HG03280 (cell line): ENCODE measurements at regions not wholly inside any gene's neighbourhood (a gene's known extent, or its start where the extent isn't known, plus 50 kb on each side); places are given as distances from the start of the nearest gene placed in this dataset.
A peak's percentile ranks its signal among the peaks of the same experiment; 100 is the strongest.
"Not testable (repeated sequence)": the region's sequence is repeated elsewhere in the genome, so short reads cannot be mapped to it uniquely, and the experiment has no call there.

Experiments
- ATAC-seq: cut with Tn5 transposase; IDR thresholded peaks from one replicate; pipeline ENCODE4 v1.9.1; 2021; ENCODE audit warnings: mild to moderate bottlenecking, moderate library complexity; ENCODE audit not compliant: unreplicated experiment

DNA sequence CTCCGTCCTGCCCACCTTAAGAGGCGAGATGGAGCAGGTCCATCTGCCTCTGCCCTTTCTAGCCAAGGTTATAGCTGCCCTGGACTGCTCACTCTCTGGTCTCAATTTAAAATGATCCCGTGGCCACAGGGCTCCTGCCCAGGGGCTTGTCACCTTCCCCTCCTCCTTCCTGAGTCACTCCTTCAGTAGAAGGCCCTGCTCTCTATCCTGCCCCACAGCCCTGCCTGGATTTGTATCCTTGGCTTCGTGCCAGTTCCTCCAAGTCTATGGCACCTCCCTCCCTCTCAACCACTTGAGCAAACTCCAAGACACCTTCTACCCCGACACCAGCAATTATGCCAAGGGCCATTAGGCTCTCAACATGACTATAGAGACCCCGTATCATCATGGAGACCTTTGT is 105.3 kb upstream of the PZP start:
- not testable (repeated sequence) for ATAC-seq

DNA sequence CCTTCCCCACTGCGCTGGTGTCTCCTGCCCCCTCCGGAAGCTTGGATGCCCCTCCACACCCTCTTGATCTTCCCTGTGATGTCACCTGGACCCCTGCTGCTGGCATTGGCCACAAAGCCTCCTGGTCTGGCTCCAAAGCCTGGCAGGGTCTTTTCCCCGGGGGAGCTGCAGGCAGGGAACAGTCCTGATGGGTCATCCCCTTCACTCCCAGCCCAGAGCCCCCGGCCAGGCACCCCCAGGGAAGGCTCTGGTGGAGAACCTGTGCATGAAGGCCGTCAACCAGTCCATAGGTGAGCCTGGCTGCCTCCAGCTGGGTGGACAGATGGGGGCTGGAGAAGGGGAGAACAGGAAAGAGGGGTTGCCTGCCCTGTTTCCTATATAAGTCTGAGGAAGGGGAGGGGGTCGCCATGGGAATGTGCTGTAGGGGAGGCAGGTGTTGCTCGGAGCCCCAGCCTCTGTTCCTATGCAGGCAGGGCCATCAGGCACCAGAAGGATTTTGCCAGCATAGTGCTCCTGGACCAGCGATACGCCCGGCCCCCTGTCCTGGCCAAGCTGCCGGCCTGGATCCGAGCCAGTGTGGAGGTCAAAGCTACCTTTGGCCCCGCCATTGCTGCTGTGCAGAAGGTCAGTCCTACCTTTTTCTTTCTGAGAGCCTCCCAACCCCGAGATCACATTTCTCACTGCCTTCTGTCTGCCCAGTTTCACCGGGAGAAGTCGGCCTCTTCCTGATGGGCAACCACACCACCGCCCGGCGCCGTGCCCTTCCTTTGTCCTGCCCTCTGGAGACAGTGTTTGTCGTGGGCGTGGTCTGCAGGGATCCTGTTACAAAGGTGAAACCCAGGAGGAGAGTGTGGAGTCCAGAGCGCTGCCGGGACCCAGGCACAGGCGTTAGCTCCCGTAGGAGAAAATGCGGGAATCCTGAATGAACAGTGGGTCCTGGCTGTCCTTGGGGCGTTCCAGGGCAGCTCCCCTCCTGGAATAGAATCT is 104.5 kb upstream of the PZP start:
- ATAC-seq = not testable (repeated sequence)

- not testable (repeated sequence) for ATAC-seq
Observed at GRCh38 chr12:9311454-9311853, 103.3 kb upstream of the PZP start.

GRCh38 chr12:9310645-9311044 is 102.5 kb upstream of the PZP start:
- not testable (repeated sequence) for ATAC-seq

DNA sequence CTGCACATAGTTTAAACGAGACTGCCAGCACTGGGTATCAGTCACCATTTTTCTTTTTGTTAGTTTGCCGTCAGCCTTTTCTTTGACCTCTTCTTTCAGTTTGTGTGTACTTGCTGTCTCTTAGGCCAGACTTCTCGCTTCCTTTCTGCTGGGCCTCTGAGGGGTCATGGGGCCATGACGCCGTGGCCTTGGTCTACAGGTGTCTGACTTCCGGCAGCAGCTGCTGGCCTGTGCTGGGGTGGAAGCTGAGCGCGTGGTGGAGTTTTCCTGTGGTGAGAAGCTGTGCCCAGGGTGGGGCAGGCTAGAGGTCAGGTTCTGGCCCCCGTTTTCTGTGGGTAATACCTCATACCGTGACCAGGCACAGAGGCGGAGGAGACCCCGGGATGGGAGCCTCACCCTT is 101.6 kb upstream of the PZP start:
- peak; percentile 72 for ATAC-seq

- peak; percentile 77 for ATAC-seq
Observed at GRCh38 chr12:9308745-9309144, 100.5 kb upstream of the PZP start.

GRCh38 chr12:9308163-9308562 is 100.0 kb upstream of the PZP start:
- not testable (repeated sequence) for ATAC-seq

- ATAC-seq = not testable (repeated sequence)
Observed at GRCh38 chr12:9307255-9307654, 99.1 kb upstream of the PZP start.

- not testable (repeated sequence) for ATAC-seq
Observed at GRCh38 chr12:9306004-9306403, 97.8 kb upstream of the PZP start.

DNA sequence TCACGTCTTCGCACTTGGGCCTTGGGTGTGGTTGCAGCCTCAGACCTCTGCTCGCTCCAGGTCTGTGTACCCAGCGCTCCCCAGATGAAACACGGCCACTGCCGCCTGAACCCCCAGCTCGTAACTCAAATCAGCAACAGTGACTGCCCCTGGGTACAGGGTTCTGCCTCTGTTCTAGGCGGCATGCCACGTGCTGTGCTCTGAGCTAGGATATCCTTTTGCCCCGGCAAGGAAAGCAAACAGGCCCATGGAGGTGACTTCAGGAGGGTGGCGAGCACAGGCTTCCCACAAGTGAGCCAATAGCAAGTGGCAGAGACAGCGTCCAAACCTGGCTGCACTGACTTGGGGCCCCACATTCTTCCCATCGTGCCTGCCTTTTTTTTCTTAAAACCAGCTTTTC is 96.3 kb upstream of the PZP start:
- not testable (repeated sequence) for ATAC-seq

DNA sequence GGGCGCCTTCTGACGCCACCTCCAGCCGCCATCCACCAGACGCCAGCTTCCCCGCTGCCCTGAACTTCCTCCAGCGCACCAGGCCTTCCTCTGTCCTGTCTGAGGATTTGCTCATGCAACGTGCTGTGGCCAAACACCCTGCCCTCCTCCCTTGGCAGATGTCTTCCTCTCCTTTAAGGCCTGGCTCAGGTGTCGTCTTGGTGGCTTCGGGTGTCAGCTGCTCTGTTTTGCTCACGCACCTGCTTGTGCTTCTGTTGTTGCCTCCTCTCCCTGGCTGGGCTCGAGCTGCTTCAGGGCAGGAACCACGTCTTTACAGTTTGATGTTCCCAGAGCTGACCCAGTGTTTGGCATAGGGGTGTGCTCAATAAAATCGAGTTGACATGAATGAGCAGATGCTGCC is 87.7 kb upstream of the PZP start:
- not testable (repeated sequence) for ATAC-seq

DNA sequence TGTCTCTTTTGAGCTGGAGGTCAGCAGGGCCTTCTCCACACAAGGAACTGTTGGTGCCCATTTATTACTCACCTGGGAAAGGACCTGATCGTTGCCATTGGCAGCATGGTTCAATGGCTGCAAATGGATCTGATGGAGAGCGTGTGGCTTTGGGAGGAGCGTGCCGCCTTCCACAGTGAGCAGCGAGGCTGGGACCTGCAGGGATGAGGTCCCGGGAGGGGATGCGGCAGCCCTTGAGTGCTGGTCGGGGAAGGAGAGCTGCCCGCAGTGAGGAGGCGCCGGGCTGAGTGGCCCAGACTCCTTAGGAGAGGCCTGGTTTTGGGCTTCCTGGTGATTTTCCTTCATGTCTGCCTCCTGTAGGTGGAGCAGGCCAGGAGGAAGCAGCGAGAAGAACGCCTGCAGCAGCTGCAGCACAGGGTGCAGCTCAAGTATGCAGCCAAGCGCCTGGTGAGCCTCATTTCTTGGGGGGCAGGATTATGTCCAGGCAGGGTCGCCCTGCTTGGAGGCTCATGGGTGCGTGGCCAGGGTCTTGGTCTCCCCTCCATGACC is 86.0 kb upstream of the PZP start:
- ATAC-seq = not testable (repeated sequence)

DNA sequence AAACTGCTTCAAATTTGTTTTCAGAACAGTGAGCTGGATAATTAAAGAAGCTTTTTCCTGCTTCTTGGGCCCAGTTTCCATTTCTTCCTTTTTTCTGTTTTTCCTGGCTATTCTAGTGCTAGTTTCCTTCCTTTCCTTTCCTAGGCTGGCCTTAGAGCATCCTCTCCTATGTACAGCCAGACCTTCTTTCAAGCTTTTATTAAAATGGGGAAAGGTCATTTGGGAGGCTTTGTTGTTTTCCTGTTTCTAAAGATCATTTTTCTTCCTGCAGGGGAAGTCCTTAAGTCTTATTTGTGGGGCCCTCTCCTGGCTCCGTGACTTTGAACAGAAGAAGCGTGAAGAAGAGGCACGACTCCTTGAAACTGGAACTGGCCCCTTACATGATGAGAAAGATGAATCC is 85.2 kb upstream of the PZP start:
- not testable (repeated sequence) for ATAC-seq

GRCh38 chr12:9289984-9290383 is 81.8 kb upstream of the PZP start:
- ATAC-seq = not testable (repeated sequence)

- not testable (repeated sequence) for ATAC-seq
Observed at GRCh38 chr12:9284724-9285123, 76.5 kb upstream of the PZP start.

DNA sequence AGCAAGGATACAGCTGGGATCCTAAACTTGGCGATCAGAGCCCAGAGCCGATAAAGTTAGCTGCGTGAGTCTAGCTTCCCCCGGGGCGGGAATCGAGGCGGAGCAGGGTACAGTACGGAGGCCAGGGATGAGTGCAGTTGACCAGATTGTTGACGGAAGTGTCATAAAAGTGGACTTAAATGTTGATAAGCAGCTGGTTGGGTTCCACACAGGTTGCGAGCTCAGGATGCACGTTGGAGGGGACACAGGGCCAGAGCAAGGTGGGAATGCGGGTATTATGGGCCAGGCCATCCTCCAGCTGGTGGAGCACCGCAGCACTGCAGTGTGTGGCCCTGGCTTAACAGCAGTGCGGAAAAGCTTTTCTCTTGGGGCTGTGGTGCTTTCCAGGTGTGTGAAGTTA is 76.0 kb upstream of the PZP start:
- ATAC-seq = peak; percentile 50

DNA sequence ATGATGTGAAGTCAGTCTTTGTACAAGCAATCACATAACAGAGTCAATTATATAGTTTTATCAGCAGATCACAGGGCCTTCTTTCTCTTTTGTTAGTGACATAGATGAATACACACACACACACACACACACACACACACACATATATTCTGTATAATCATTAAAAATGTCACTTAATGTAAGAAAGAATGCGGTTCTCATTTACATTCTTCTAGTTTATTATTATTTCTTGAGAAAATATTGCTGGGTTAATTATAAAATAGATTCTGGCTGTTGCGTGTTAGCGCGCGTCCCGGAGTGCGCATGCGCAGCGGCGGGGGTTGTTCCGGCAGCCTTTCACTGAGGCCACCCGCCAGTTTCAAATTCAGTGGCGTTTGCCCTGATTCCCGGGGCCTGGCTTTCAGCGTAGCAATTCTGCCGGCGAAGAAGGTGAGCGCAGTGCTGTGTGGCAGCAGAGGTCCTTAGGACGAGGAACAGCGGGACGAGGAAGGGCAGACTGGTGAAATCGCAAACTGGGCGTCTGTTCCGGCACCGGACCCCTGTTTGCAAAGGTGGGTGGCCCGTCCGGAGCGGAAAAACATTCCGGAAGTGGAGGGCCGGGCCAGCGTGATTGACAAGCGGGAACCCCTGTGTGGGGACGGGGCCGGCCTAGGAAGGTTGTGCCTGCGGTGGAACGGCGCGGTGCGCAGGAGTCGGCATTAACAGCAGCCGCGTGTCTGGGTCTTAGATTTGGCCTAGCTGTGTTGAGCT is 75.3 kb upstream of the PZP start:
- ATAC-seq = peak; percentile 25

DNA sequence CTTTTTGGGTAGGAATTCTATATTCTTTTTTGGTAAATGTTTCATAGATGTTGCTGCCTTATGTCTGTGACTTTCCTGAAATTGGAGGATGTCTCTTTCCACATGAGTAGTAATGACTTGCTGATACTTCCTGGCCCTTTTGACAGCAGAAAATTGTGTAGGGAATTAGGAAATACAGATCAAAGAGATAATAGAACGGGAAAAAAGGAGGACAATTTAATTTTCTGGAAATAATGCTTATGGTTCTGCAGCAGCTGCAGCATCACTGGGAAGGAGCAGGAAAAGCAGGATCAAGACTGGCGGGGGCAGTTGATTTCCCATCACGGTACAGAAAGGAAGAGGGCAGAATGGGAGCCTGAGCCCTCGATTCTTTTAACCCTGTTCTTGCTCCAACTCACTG is 68.8 kb upstream of the PZP start:
- ATAC-seq = no peak

DNA sequence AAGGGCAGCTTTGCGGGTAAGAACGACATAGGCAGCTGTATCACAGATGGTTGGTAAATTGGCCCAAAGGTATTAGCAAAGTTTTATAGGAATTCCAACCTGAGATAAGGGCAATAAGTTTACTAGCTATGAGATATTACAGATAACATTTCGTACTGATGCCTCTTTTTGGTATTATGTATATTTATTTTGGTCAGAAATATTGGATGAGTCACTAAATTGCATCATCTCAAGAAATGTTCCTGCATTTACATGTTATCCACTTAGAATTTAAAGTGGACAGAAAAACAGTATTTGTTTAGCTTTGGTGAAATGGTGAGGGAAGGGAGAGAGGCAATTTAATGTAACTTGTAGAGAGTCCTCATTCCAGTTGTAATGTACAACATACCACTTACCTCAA is 65.1 kb upstream of the PZP start:
- no peak for ATAC-seq

GRCh38 chr12:9271875-9272274 is 63.7 kb upstream of the PZP start:
- ATAC-seq = no peak

GRCh38 chr12:9264546-9264945 is 56.4 kb upstream of the PZP start:
- no peak for ATAC-seq
